ENCODE measurements at regions not wholly inside any gene's neighbourhood (a gene's known extent, or its start where the extent isn't known, plus 50 kb on each side); places are given as distances from the start of the nearest gene placed in this dataset.

DNA sequence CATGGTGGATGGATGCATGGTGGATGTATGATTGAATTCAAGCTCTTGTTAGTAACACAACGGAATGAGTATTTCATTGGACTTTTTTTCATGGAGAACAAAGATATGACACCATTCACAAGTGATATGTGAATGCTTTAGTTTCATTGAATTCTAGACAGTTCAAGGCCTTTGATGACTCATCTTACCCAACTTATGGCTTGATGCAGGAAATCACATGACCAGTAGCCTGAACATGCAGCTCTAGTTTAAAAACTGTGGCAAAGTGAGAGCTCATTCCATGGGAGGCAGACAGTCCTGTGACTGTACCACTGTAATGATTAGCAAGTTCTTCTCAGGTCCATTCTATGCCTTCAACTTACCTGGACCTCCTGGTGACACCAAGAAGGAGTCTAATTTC, 1239.3 kb downstream of the TYW1 start:
- H2AFZ ChIP-seq (ENCODE audit: low read length): no peak overlapping the region
- TF ChIP-seq CTBP2 (IDR thresholded peaks at IDR 0.05; ENCODE audit: borderline replicate concordance, insufficient read depth, insufficient read length, low read length) (no peak), EGR1 (IDR thresholded peaks at IDR 0.05; ENCODE audit: borderline replicate concordance, low read depth, low read length) (no peak), SUZ12 (IDR thresholded peaks at IDR 0.05; ENCODE audit: low read length) (no peak)

More for the DNA sequence above, 1239.3 kb downstream of the TYW1 start:
- H3K56ac ChIP-seq (replicated peaks; ENCODE audit: insufficient read length, low read depth, low read length): no peak overlapping the region
- peak overlapping the region; percentile 65; the same call in 1 of the 2 replicates for H2AK5ac ChIP-seq (ENCODE audit: low read depth, low read length)
- H3K4me3 ChIP-seq (ENCODE audit: extremely low read depth in 1 of 4, insufficient read depth in 2 of 4, low read depth in 3 of 4, low read length in 4 of 4): no peak overlapping the region
- H4K5ac ChIP-seq (ENCODE audit: insufficient read length, low read depth, low read length): no peak overlapping the region
- H3K79me1 ChIP-seq (ENCODE audit: low read depth, low read length): no peaks in the 10 kb centered on the region
- POLR2A ChIA-PET (ENCODE audit: partially characterized antibody): interaction anchor here (0.6 kb wide), 1 partner anchor 17 kb away, joined by 3 read pairs; no protein-coding TSS in a partner anchor
- H3K23me2 ChIP-seq (ENCODE audit: low read depth, low read length): peaks cover 5% of the 10 kb centered on the region; the same call in 1 of the 2 replicates
- H3K4me1 ChIP-seq (replicated peaks in 1 of 4; ENCODE audit: control insufficient read depth in 3 of 4, insufficient read depth in 4 of 4, low read length in 3 of 4): peaks cover 0 to 8% (median 2%) of the 10 kb centered on the region in 4 experiments; a peak in 2 of 7 replicates
- no peak overlapping the region for H2BK12ac ChIP-seq (ENCODE audit: low read depth, low read length)
- 78% methylated on average over 1 of the region's 1 CpG; no CpG with 5 or more reads in 1 of the 2 experiments for WGBS, 2 experiments (ENCODE audit: extremely low coverage in 1 of 2, insufficient coverage in 1 of 2, insufficient read length in 1 of 2, insufficient replicate concordance in 2 of 2, low coverage in 1 of 2, low lambda C conversion rate in 2 of 2, missing lambda C conversion rate in 1 of 2)
- H4K8ac ChIP-seq (ENCODE audit: extremely low read depth, insufficient read depth, low read length): no peak overlapping the region
- peaks cover 0 to 3% (median under 1%) of the 10 kb centered on the region in 4 experiments; a peak in 1 of 7 replicates for H3K27me3 ChIP-seq (replicated peaks in 1 of 4; ENCODE audit: control insufficient read depth in 3 of 4, extremely low read depth in 1 of 4, insufficient read depth in 3 of 4, low read length in 3 of 4)
- H3K23ac ChIP-seq (ENCODE audit: insufficient read length): no peak overlapping the region
- H3K9ac ChIP-seq (replicated peaks in 1 of 4; ENCODE audit: extremely low read depth in 1 of 4, low read depth in 3 of 4, low read length in 3 of 4): no peak overlapping the region
- no peak overlapping the region for H2BK20ac ChIP-seq (ENCODE audit: low read length)
- FAIRE-seq (no peak), DNase-seq (ENCODE audit: low read depth in 1 of 2, low spot score in 2 of 2) (no peak)
- H3K4me2 ChIP-seq (ENCODE audit: insufficient read depth in 1 of 2, low read depth in 2 of 2, low read length in 2 of 2): no peak overlapping the region
- H2BK5ac ChIP-seq (ENCODE audit: low read depth, low read length): no peak overlapping the region
- no peak overlapping the region for H3K4ac ChIP-seq (replicated peaks; ENCODE audit: insufficient read length, low read depth, low read length)
- CTCF ChIA-PET (ENCODE audit: partially characterized antibody): no interaction called here
- peak overlapping the region; percentile 5 for H2BK120ac ChIP-seq (replicated peaks; ENCODE audit: low read depth, low read length)
- H3K79me2 ChIP-seq (ENCODE audit: control insufficient read depth in 1 of 2, insufficient read depth in 2 of 2, low read length in 2 of 2): no peaks in the 10 kb centered on the region
- H4K20me1 ChIP-seq (replicated peaks in 1 of 2; ENCODE audit: control insufficient read depth in 1 of 2, insufficient read depth in 2 of 2, low read length in 2 of 2): no peaks in the 10 kb centered on the region
- no peaks in the 10 kb centered on the region for H3K36me3 ChIP-seq (ENCODE audit: control insufficient read depth in 2 of 4, insufficient read depth in 4 of 4, low read length in 3 of 4)
- H4K91ac ChIP-seq (replicated peaks; ENCODE audit: insufficient read length, low read length): no peak overlapping the region
- no peak overlapping the region for H3K18ac ChIP-seq (ENCODE audit: extremely low read depth, low read length)
- H3K9me3 ChIP-seq (ENCODE audit: insufficient read depth in 2 of 2, low read depth in 1 of 2, low read length in 1 of 2): peaks cover 1 to 5% of the 10 kb centered on the region in 2 experiments; a peak in 3 of 4 replicates
- H3K14ac ChIP-seq (ENCODE audit: insufficient read length): no peak overlapping the region
- H2BK15ac ChIP-seq (ENCODE audit: low read length): no peak overlapping the region
- H3K27ac ChIP-seq (ENCODE audit: low read depth, low read length): no peak overlapping the region

Data from H1 (cell line).